ENCODE measurements at regions not wholly inside any gene's neighbourhood (a gene's known extent, or its start where the extent isn't known, plus 50 kb on each side); places are given as distances from the start of the nearest gene placed in this dataset.

DNA sequence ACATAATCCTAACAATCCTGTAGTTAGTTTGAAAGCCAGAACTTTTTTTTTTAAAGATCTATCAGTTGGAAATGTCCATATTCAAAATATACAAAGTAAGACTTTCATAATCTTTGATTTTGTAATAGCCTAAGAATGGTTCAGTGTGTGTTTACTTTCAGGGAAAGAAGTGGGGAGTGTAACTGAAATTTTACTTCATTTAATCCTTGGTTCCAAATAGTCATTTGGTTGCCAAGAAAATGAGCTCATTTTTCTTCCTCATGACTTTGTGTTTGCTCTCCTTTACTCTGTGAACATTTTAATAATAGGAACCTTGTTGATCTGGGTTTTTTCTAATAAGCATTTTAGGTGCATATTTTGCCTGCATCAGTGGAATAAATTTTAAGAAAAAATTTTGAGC, 278.8 kb downstream of the SLITRK6 start:
- H3K9me3 ChIP-seq (ENCODE audit: low read depth), result peaks cover 3% of the 10 kb centered on the region
- no peaks in the 10 kb centered on the region for H3K9me2 ChIP-seq (ENCODE audit: insufficient read depth)
- H3K79me2 ChIP-seq (ENCODE audit: insufficient read depth), result no peaks in the 10 kb centered on the region
- no peaks in the 10 kb centered on the region for H3K27me3 ChIP-seq (replicated peaks; ENCODE audit: insufficient read depth)
- H3K27ac ChIP-seq, result no peak overlapping the region
- no peak overlapping the region for H3K9ac ChIP-seq
- H4K20me1 ChIP-seq (ENCODE audit: insufficient read depth), result no peaks in the 10 kb centered on the region
- no peak overlapping the region for H3K4me2 ChIP-seq (ENCODE audit: unreplicated experiment)
- DNase-seq, result no peak
- H3K36me3 ChIP-seq (ENCODE audit: low read depth), result no peaks in the 10 kb centered on the region
- in situ Hi-C loops (cut with MboI), result no loop called here
- H2AFZ ChIP-seq, result no peak overlapping the region
- H3K4me3 ChIP-seq, result no peak overlapping the region
- H3F3A ChIP-seq (ENCODE audit: insufficient read depth), result no peaks in the 10 kb centered on the region
- no peaks in the 10 kb centered on the region for H3K4me1 ChIP-seq (ENCODE audit: insufficient read depth)
- TF ChIP-seq EZH2phosphoT487 (IDR thresholded peaks at IDR 0.05; ENCODE audit: insufficient read depth, low read depth) (no peak), EZH2 (IDR thresholded peaks at IDR 0.05; ENCODE audit: insufficient read depth, poor library complexity, severe bottlenecking) (no peak)

DNA sequence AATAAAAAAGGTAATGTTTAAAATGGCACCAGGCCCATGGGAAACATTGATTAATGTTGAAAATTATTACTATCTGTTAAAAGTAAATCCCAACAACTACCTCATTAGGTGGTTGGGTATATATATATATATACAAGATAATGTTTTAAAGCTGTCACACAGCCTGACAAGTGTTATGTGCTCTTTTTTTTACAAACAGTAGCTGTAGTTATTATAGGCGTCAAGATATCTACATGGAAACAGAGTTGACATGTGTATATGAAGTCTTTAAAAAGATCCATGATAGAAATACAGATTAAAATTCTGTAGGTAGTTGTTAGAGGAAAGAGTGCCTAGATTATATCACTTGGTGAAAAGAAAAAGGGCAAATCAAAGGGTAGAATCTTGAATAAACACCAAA, 279.9 kb downstream of the SLITRK6 start:
- Histone ChIP-seq H3K9me3 (ENCODE audit: low read depth) (peaks cover 3% of the 10 kb centered on the region), H3K9me2 (ENCODE audit: insufficient read depth) (no peaks in the 10 kb centered on the region), H3K9ac (no peak overlapping the region), H3F3A (ENCODE audit: insufficient read depth) (no peaks in the 10 kb centered on the region), H3K36me3 (ENCODE audit: low read depth) (no peaks in the 10 kb centered on the region), H3K79me2 (ENCODE audit: insufficient read depth) (no peaks in the 10 kb centered on the region), H3K27me3 (replicated peaks; ENCODE audit: insufficient read depth) (no peaks in the 10 kb centered on the region), H3K27ac (no peak overlapping the region), H3K4me2 (ENCODE audit: unreplicated experiment) (no peak overlapping the region), H3K4me3 (no peak overlapping the region), H2AFZ (no peak overlapping the region), H4K20me1 (ENCODE audit: insufficient read depth) (no peaks in the 10 kb centered on the region), H3K4me1 (ENCODE audit: insufficient read depth) (no peaks in the 10 kb centered on the region)
- TF ChIP-seq EZH2 (IDR thresholded peaks at IDR 0.05; ENCODE audit: insufficient read depth, poor library complexity, severe bottlenecking) (no peak), EZH2phosphoT487 (IDR thresholded peaks at IDR 0.05; ENCODE audit: insufficient read depth, low read depth) (no peak)
- 43 to 52% methylated on average over 1 of the region's 1 CpG for WGBS, 2 experiments (ENCODE audit: low coverage in 1 of 2, low lambda C conversion rate in 2 of 2, missing lambda C conversion rate in 2 of 2)
- in situ Hi-C loops (cut with MboI), result no loop called here
- no peak for DNase-seq

DNA sequence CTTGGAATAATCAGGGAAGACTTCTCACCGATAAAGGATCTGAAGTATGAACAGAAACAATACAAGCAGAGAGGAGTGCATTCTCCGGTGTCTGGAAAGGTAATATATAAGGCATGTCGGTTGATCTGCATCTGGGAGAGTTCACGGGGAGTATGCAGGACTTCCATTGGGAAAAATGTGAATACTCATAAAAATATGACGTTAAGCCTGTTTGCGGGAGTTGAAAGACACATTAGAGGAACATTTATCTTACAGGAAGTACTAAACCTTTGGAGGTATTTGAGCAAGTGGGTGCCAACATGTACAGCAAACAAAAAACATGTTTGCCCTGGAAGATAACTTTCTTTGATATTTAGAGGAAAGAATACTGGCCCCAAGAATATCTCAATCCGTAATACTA, 286.8 kb downstream of the SLITRK6 start:
- H3K27me3 ChIP-seq (replicated peaks; ENCODE audit: insufficient read depth), result no peaks in the 10 kb centered on the region
- WGBS, 2 experiments (ENCODE audit: low coverage in 1 of 2, low lambda C conversion rate in 2 of 2, missing lambda C conversion rate in 2 of 2), result 45 to 47% methylated on average over 7 of the region's 7 CpGs
- H3K79me2 ChIP-seq (ENCODE audit: insufficient read depth), result no peaks in the 10 kb centered on the region
- H3K9ac ChIP-seq, result no peak overlapping the region
- H3K4me1 ChIP-seq (ENCODE audit: insufficient read depth), result no peaks in the 10 kb centered on the region
- H3K27ac ChIP-seq, result no peak overlapping the region
- no peaks in the 10 kb centered on the region for H3K9me2 ChIP-seq (ENCODE audit: insufficient read depth)
- no peak overlapping the region for H3K4me3 ChIP-seq
- H3F3A ChIP-seq (ENCODE audit: insufficient read depth), result no peaks in the 10 kb centered on the region
- in situ Hi-C loops (cut with MboI), result no loop called here
- no peaks in the 10 kb centered on the region for H4K20me1 ChIP-seq (ENCODE audit: insufficient read depth)
- H3K4me2 ChIP-seq (ENCODE audit: unreplicated experiment), result no peak overlapping the region
- no peak overlapping the region for H2AFZ ChIP-seq
- H3K9me3 ChIP-seq (ENCODE audit: low read depth), result no peaks in the 10 kb centered on the region
- no peak for DNase-seq
- no peaks in the 10 kb centered on the region for H3K36me3 ChIP-seq (ENCODE audit: low read depth)
- TF ChIP-seq EZH2 (IDR thresholded peaks at IDR 0.05; ENCODE audit: insufficient read depth, poor library complexity, severe bottlenecking) (no peak), EZH2phosphoT487 (IDR thresholded peaks at IDR 0.05; ENCODE audit: insufficient read depth, low read depth) (no peak)

GRCh38 chr13:85509512-85509911, 289.7 kb downstream of the SLITRK6 start:
- H3K36me3 ChIP-seq (ENCODE audit: low read depth), result no peaks in the 10 kb centered on the region
- no peak for DNase-seq
- no peaks in the 10 kb centered on the region for H3K4me1 ChIP-seq (ENCODE audit: insufficient read depth)
- H3K27me3 ChIP-seq (replicated peaks; ENCODE audit: insufficient read depth), result no peaks in the 10 kb centered on the region
- in situ Hi-C loops (cut with MboI), result no loop called here
- no peak overlapping the region for H2AFZ ChIP-seq
- no peak overlapping the region for H3K4me3 ChIP-seq
- H3F3A ChIP-seq (ENCODE audit: insufficient read depth), result no peaks in the 10 kb centered on the region
- no peaks in the 10 kb centered on the region for H3K9me3 ChIP-seq (ENCODE audit: low read depth)
- no peak overlapping the region for H3K27ac ChIP-seq
- no peak overlapping the region for H3K4me2 ChIP-seq (ENCODE audit: unreplicated experiment)
- 43 to 58% methylated on average over 4 of the region's 4 CpGs for WGBS, 2 experiments (ENCODE audit: low coverage in 1 of 2, low lambda C conversion rate in 2 of 2, missing lambda C conversion rate in 2 of 2)
- no peaks in the 10 kb centered on the region for H4K20me1 ChIP-seq (ENCODE audit: insufficient read depth)
- no peak for TF ChIP-seq EZH2 (IDR thresholded peaks at IDR 0.05; ENCODE audit: insufficient read depth, poor library complexity, severe bottlenecking)
- no peak for TF ChIP-seq EZH2phosphoT487 (IDR thresholded peaks at IDR 0.05; ENCODE audit: insufficient read depth, low read depth)
- no peaks in the 10 kb centered on the region for H3K9me2 ChIP-seq (ENCODE audit: insufficient read depth)
- H3K9ac ChIP-seq, result no peak overlapping the region
- H3K79me2 ChIP-seq (ENCODE audit: insufficient read depth), result no peaks in the 10 kb centered on the region

DNA sequence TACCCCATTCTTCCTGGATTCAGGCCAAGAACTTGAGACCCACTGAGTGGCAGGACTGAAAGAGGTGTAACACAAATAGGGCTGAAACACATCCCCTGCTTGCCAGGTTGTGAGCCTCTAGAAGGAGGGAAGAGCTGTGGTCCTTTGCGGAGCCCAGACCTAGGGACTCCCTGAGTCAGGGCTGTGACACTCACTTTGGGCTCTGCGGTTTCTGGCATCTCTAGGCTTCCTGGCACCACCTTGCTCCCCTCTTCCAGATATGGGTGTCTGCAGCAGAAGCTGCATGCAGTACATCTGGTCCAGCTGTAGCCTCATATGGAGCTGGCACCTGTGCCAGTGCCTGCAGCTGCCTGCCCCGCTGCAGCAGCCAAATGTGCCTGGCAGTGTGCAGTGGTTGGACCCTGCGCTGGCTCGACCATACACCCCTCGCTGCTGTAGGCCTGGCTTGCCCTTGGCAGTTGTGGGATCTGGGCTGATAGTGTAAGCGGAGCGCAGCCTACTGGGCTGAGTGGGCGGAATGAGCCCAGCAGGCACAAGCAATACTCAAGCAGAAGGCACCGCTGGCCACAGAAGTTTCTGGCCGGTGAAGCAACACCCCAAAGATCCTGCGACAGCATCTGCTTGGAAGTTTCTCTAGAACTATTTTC, 290.4 kb downstream of the SLITRK6 start:
- 33 to 39% methylated on average over 12 of the region's 12 CpGs for WGBS, 2 experiments (ENCODE audit: low coverage in 1 of 2, low lambda C conversion rate in 2 of 2, missing lambda C conversion rate in 2 of 2)
- Histone ChIP-seq H2AFZ (no peak overlapping the region), H3K9me2 (ENCODE audit: insufficient read depth) (no peaks in the 10 kb centered on the region), H3K79me2 (ENCODE audit: insufficient read depth) (no peaks in the 10 kb centered on the region), H3K36me3 (ENCODE audit: low read depth) (no peaks in the 10 kb centered on the region), H3K27me3 (replicated peaks; ENCODE audit: insufficient read depth) (no peaks in the 10 kb centered on the region), H4K20me1 (ENCODE audit: insufficient read depth) (no peaks in the 10 kb centered on the region), H3K9me3 (ENCODE audit: low read depth) (no peaks in the 10 kb centered on the region), H3F3A (ENCODE audit: insufficient read depth) (no peaks in the 10 kb centered on the region), H3K4me1 (ENCODE audit: insufficient read depth) (no peaks in the 10 kb centered on the region), H3K9ac (no peak overlapping the region), H3K4me3 (no peak overlapping the region), H3K4me2 (ENCODE audit: unreplicated experiment) (no peak overlapping the region), H3K27ac (no peak overlapping the region)
- TF ChIP-seq EZH2phosphoT487 (IDR thresholded peaks at IDR 0.05; ENCODE audit: insufficient read depth, low read depth), result no peak
- TF ChIP-seq EZH2 (IDR thresholded peaks at IDR 0.05; ENCODE audit: insufficient read depth, poor library complexity, severe bottlenecking), result no peak
- DNase-seq, result no peak
- in situ Hi-C loops (cut with MboI), result no loop called here
